B cell (primary cell): ENCODE measurements at regions not wholly inside any gene's neighbourhood (a gene's known extent, or its start where the extent isn't known, plus 50 kb on each side); places are given as distances from the start of the nearest gene placed in this dataset.

Source experiments
- EZH2 ChIP-seq: IDR thresholded peaks from 2 replicates; pipeline ENCODE4 v1.6.1; 2012; ENCODE audit warnings: borderline replicate concordance, low read depth, mild to moderate bottlenecking, moderate library complexity, low read length; ENCODE audit not compliant: insufficient read depth, poor library complexity, severe bottlenecking
- TF ChIP-seq, protein P1 (sequence below): fragments of 200-600 bp; IDR thresholded peaks from one replicate; pipeline ENCODE4 v1.8.0; 2022; ENCODE audit warnings: antibody characterized with exemption, mild to moderate bottlenecking

DNA sequence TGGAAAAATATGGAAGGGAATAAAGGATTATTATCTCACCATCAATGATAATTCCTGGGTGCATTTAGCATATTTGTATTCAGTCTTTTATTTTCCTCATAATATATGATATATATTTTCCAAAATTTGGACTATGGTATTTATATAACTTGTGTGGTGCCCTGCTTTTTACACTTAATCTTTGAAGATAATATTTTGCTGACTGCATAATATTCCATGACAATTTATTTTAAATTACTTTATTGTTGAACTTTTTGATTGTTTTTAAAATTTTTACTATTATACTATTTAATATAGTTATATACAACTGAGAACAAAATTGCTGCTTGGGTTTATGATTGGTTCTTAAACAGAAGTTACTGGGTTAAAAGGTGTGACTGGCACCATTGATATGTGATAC is 212.3 kb downstream of the TTC6 start:
- TF ChIP-seq, protein P1, sequence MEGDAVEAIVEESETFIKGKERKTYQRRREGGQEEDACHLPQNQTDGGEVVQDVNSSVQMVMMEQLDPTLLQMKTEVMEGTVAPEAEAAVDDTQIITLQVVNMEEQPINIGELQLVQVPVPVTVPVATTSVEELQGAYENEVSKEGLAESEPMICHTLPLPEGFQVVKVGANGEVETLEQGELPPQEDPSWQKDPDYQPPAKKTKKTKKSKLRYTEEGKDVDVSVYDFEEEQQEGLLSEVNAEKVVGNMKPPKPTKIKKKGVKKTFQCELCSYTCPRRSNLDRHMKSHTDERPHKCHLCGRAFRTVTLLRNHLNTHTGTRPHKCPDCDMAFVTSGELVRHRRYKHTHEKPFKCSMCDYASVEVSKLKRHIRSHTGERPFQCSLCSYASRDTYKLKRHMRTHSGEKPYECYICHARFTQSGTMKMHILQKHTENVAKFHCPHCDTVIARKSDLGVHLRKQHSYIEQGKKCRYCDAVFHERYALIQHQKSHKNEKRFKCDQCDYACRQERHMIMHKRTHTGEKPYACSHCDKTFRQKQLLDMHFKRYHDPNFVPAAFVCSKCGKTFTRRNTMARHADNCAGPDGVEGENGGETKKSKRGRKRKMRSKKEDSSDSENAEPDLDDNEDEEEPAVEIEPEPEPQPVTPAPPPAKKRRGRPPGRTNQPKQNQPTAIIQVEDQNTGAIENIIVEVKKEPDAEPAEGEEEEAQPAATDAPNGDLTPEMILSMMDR: no peak
- no peak for TF ChIP-seq EZH2
